Medulla oblongata (tissue), 1 donor: ENCODE measurements at regions not wholly inside any gene's neighbourhood (a gene's known extent, or its start where the extent isn't known, plus 50 kb on each side); places are given as distances from the start of the nearest gene placed in this dataset.

Source experiments
- DNase-seq: peaks from one replicate; pipeline ENCODE4 v3.0.0-alpha.2; 2015; ENCODE audit errors: extremely low spot score

GRCh38 chr6:104322841-104323240, 536.9 kb downstream of the HACE1 start:
- DNase-seq: peak; percentile 26

GRCh38 chr6:104321301-104321700, 538.4 kb downstream of the HACE1 start:
- DNase-seq: no peak

GRCh38 chr6:104320896-104321295, 538.8 kb downstream of the HACE1 start:
- DNase-seq: no peak

- no peak for DNase-seq
Measured at GRCh38 chr6:104312851-104313250, 546.9 kb downstream of the HACE1 start.

- no peak for DNase-seq
Measured at GRCh38 chr6:104306211-104306610, 553.5 kb downstream of the HACE1 start.

- DNase-seq: no peak
Measured at GRCh38 chr6:104305206-104305605, 554.5 kb downstream of the HACE1 start.

- DNase-seq: no peak
Measured at GRCh38 chr6:104301951-104302350, 557.8 kb downstream of the HACE1 start.

GRCh38 chr6:104286641-104287040, 573.1 kb downstream of the HACE1 start:
- no peak for DNase-seq

GRCh38 chr6:104284872-104285271, 574.8 kb downstream of the HACE1 start:
- DNase-seq: no peak

- no peak for DNase-seq
Measured at GRCh38 chr6:104282581-104282980, 577.1 kb downstream of the HACE1 start.

GRCh38 chr6:104281370-104281769, 578.3 kb downstream of the HACE1 start:
- no peak for DNase-seq

GRCh38 chr6:104268389-104268788, 591.3 kb downstream of the HACE1 start:
- DNase-seq: no peak

- no peak for DNase-seq
Measured at GRCh38 chr6:104266922-104267321, 592.8 kb downstream of the HACE1 start.

- no peak for DNase-seq
Measured at GRCh38 chr6:104256646-104257045, 603.1 kb downstream of the HACE1 start.

GRCh38 chr6:104253236-104253635, 606.5 kb downstream of the HACE1 start:
- no peak for DNase-seq

- no peak for DNase-seq
Measured at GRCh38 chr6:104252276-104252675, 607.4 kb downstream of the HACE1 start.

GRCh38 chr6:104251651-104252050, 608.1 kb downstream of the HACE1 start:
- no peak for DNase-seq

- no peak for DNase-seq
Measured at GRCh38 chr6:104240865-104241264, 618.9 kb downstream of the HACE1 start.

- no peak for DNase-seq
Measured at GRCh38 chr6:104239971-104240370, 619.7 kb downstream of the HACE1 start.

GRCh38 chr6:104229057-104229456, 630.7 kb downstream of the HACE1 start:
- DNase-seq: no peak

- DNase-seq: peak; percentile 25
Measured at GRCh38 chr6:104227508-104227907, 632.2 kb downstream of the HACE1 start.

- DNase-seq: peak; percentile 32
Measured at GRCh38 chr6:104226790-104227446, 632.8 kb downstream of the HACE1 start.

- DNase-seq: no peak
Measured at GRCh38 chr6:104218116-104218515, 641.6 kb downstream of the HACE1 start.

GRCh38 chr6:104214901-104215300, 644.8 kb downstream of the HACE1 start:
- DNase-seq: no peak
